ENCODE measurements at regions not wholly inside any gene's neighbourhood (a gene's known extent, or its start where the extent isn't known, plus 50 kb on each side); places are given as distances from the start of the nearest gene placed in this dataset.

GRCh38 chr3:46087871-46088270 lies 60.6 kb upstream of the XCR1 start:
- ChIA-PET CTCF (interaction anchor here (1.2 to 2.7 kb wide), 4 partner anchors 9 to 290 kb away, joined by 3 to 8 read pairs (median 5); partner anchors contain the start of gene CCR1), POLR2A (no interaction called here)
- H3K4me1 Mint-ChIP-seq = peaks cover 3% of the 10 kb centered on the region; the same call in 1 of the 2 replicates
- no peak overlapping the region for H3K4me3 Mint-ChIP-seq
- H3K27ac Mint-ChIP-seq = no peak overlapping the region
- ATAC-seq (peak; percentile 36; the same call in 1 of the 2 replicates), DNase-seq (ENCODE audit: low spot score) (no peak)
- TF ChIP-seq FOXP4 (CRISPR knock-in tag; IDR thresholded peaks at IDR 0.05) = no peak
- TF ChIP-seq USF1 (CRISPR knock-in tag; IDR thresholded peaks at IDR 0.05) = no peak
- TF ChIP-seq TP53 (CRISPR knock-in tag; IDR thresholded peaks at IDR 0.05) = no peak
- no peak for TF ChIP-seq FOXP1 (CRISPR knock-in tag; IDR thresholded peaks at IDR 0.05; ENCODE audit: borderline replicate concordance)
- no peak for TF ChIP-seq CTCF (IDR thresholded peaks at IDR 0.05)
- TF ChIP-seq ATF1 (CRISPR knock-in tag; IDR thresholded peaks at IDR 0.05) = no peak
- TF ChIP-seq GTF2I (CRISPR knock-in tag; conservative IDR thresholded peaks at IDR 0.05) = no peak
- TF ChIP-seq ERG (CRISPR knock-in tag; IDR thresholded peaks at IDR 0.05) = no peak
- no peak for TF ChIP-seq E2F4 (CRISPR knock-in tag; IDR thresholded peaks at IDR 0.05; ENCODE audit: borderline replicate concordance, low read depth)
- TF ChIP-seq FOXJ3 (CRISPR knock-in tag; IDR thresholded peaks at IDR 0.05; ENCODE audit: borderline replicate concordance) = no peak
- no peak for TF ChIP-seq JUN (CRISPR knock-in tag; IDR thresholded peaks at IDR 0.05)
- TF ChIP-seq ZBTB21 (CRISPR knock-in tag; IDR thresholded peaks at IDR 0.05; ENCODE audit: borderline replicate concordance) = no peak
- TF ChIP-seq ZNF219 (CRISPR knock-in tag; IDR thresholded peaks at IDR 0.05; ENCODE audit: borderline replicate concordance) = no peak
- no peak for TF ChIP-seq CREB1 (CRISPR knock-in tag; IDR thresholded peaks at IDR 0.05)
- TF ChIP-seq ZNF396 (CRISPR knock-in tag; IDR thresholded peaks at IDR 0.05; ENCODE audit: borderline replicate concordance) = no peak
- TF ChIP-seq TEAD4 (CRISPR knock-in tag; IDR thresholded peaks at IDR 0.05) = no peak
- no peak for TF ChIP-seq AFF4 (CRISPR knock-in tag; IDR thresholded peaks at IDR 0.05; ENCODE audit: borderline replicate concordance)
- H3K9me3 Mint-ChIP-seq = no peaks in the 10 kb centered on the region
- no peaks in the 10 kb centered on the region for H3K36me3 Mint-ChIP-seq
- H3K27me3 Mint-ChIP-seq (ENCODE audit: low read depth) = no peaks in the 10 kb centered on the region; the same call in 1 of the 2 replicates
